AG04450 (cell line): ENCODE measurements at regions not wholly inside any gene's neighbourhood (a gene's known extent, or its start where the extent isn't known, plus 50 kb on each side); places are given as distances from the start of the nearest gene placed in this dataset.
A peak's percentile ranks its signal among the peaks of the same experiment; 100 is the strongest.

Experiments used
- CTCF ChIA-PET: fragments of 300-600, 350-600 bp; formaldehyde crosslinking; extraction: SDS; loops from one replicate; lab custom pipeline; 2022; ENCODE audit warnings: antibody characterized with exemption, inconsistent platforms; lab: Charles Lee
- POLR2A ChIA-PET: fragments of 350-600 bp; formaldehyde crosslinking; extraction: SDS; loops from one replicate; lab custom pipeline; 2021; ENCODE audit warnings: antibody characterized with exemption, inconsistent platforms; lab: Yijun Ruan, JAX
- DNase-seq: peaks from one replicate; pipeline ENCODE4 v3.0.0-alpha.2; 2011; ENCODE audit warnings: low read depth, low spot score
- H3K27ac ChIP-seq: one replicate; pipeline ENCODE4 v1.5.1; 2012; ENCODE audit warnings: low read depth, low read length, control low read depth
- H3K27me3 ChIP-seq: one replicate; pipeline ENCODE4 v1.6.0; 2012; ENCODE audit warnings: low read length; ENCODE audit not compliant: control insufficient read depth, insufficient read depth
- H3K4me3 ChIP-seq: 2 replicates; pipeline ENCODE4 v1.5.1; 2011; ENCODE audit warnings: mild to moderate bottlenecking, low read depth, low read length, control low read depth
- H3K9me3 ChIP-seq: 2 replicates; pipeline ENCODE4 v1.5.1; 2012; ENCODE audit warnings: low read length; ENCODE audit not compliant: control insufficient read depth, insufficient read depth
- CTCF ChIP-seq: IDR thresholded peaks from 2 replicates; pipeline ENCODE4 v1.5.1; 2011; ENCODE audit warnings: low read depth, low read length, control low read depth, inconsistent platforms

- H3K4me3 ChIP-seq: no peak overlapping the region
- DNase-seq: peak; percentile 72
- H3K9me3 ChIP-seq: no peaks in the 10 kb centered on the region
- ChIA-PET CTCF (interaction anchor here (0.9 kb wide), 1 partner anchor 28 kb away, joined by 3 read pairs; no protein-coding TSS in a partner anchor), POLR2A (interaction anchor here (0.7 kb wide), 1 partner anchor 539 kb away, joined by 4 read pairs; no protein-coding TSS in a partner anchor)
- peak overlapping the region; percentile 34 for H3K27ac ChIP-seq
- no peaks in the 10 kb centered on the region for H3K27me3 ChIP-seq
- no peak for TF ChIP-seq CTCF
Observed at GRCh38 chr7:80312139-80312661, 177.6 kb downstream of the GNAI1 start.

GRCh38 chr7:80311313-80311712 is 176.7 kb downstream of the GNAI1 start:
- H3K27ac ChIP-seq: no peak overlapping the region
- no peak overlapping the region for H3K4me3 ChIP-seq
- ChIA-PET POLR2A (no interaction called here), CTCF (no interaction called here)
- H3K9me3 ChIP-seq: no peaks in the 10 kb centered on the region
- no peaks in the 10 kb centered on the region for H3K27me3 ChIP-seq
- no peak for TF ChIP-seq CTCF
- DNase-seq: no peak

GRCh38 chr7:80309971-80310549 is 175.4 kb downstream of the GNAI1 start:
- Histone ChIP-seq H3K27ac (no peak overlapping the region), H3K9me3 (no peaks in the 10 kb centered on the region), H3K4me3 (no peak overlapping the region), H3K27me3 (no peaks in the 10 kb centered on the region)
- TF ChIP-seq CTCF: no peak
- DNase-seq: no peak
- ChIA-PET POLR2A (no interaction called here), CTCF (no interaction called here)

- DNase-seq: no peak
- ChIA-PET POLR2A (no interaction called here), CTCF (no interaction called here)
- no peak for TF ChIP-seq CTCF
- no peaks in the 10 kb centered on the region for H3K27me3 ChIP-seq
- H3K27ac ChIP-seq: no peak overlapping the region
- H3K4me3 ChIP-seq: no peak overlapping the region
- H3K9me3 ChIP-seq: no peaks in the 10 kb centered on the region
Observed at GRCh38 chr7:80309377-80309776, 174.7 kb downstream of the GNAI1 start.

- H3K27me3 ChIP-seq: no peaks in the 10 kb centered on the region
- POLR2A ChIA-PET: no interaction called here
- no peaks in the 10 kb centered on the region for H3K9me3 ChIP-seq
- TF ChIP-seq CTCF: no peak
- DNase-seq: no peak
- H3K27ac ChIP-seq: no peak overlapping the region
- no peak overlapping the region for H3K4me3 ChIP-seq
- CTCF ChIA-PET: interaction anchor here (0.5 kb wide), 1 partner anchor 251 kb away, joined by 4 read pairs; no protein-coding TSS in a partner anchor
Observed at GRCh38 chr7:80307227-80307856, 172.7 kb downstream of the GNAI1 start.
